Lung (tissue), 11 donors: ENCODE measurements at regions not wholly inside any gene's neighbourhood (a gene's known extent, or its start where the extent isn't known, plus 50 kb on each side); places are given as distances from the start of the nearest gene placed in this dataset.

Source experiments
- ATAC-seq: fragments of 200-7000 bp; cut with Tn5 transposase; one replicate; pipeline ENCODE4 v1.9.1; 2020; ENCODE audit warnings: moderate number of reproducible peaks; ENCODE audit not compliant: insufficient read depth, low FRiP score
- DNase-seq, 3 donors: peaks; one replicate each; pipeline ENCODE4 v3.0.0-alpha.2; 2013 to 2017
- H3K27ac ChIP-seq, 2 donors: one replicate each; pipeline ENCODE4 v1.5.1; 2013; ENCODE audit warnings: mild to moderate bottlenecking in 2 of 2, moderate library complexity in 2 of 2, control low read depth in 1 of 2, inconsistent platforms in 1 of 2, low read depth in 1 of 2, low read length in 1 of 2
- H3K27me3 ChIP-seq, 3 donors: one replicate each; pipeline ENCODE4 v1.5.1; 2013; ENCODE audit warnings: low read length in 2 of 3; ENCODE audit not compliant: control insufficient read depth in 3 of 3, insufficient read depth in 3 of 3
- H3K36me3 ChIP-seq, 4 donors: one replicate each; pipeline ENCODE4 v1.5.1; 2013; ENCODE audit warnings: low read length in 4 of 4, mild to moderate bottlenecking in 1 of 4, moderate library complexity in 1 of 4; ENCODE audit not compliant: control insufficient read depth in 4 of 4, insufficient read depth in 4 of 4
- H3K4me1 ChIP-seq, 5 donors: one replicate each; pipeline ENCODE4 v1.5.1; 2013; ENCODE audit warnings: low read length in 5 of 5, mild to moderate bottlenecking in 2 of 5, moderate library complexity in 1 of 5; ENCODE audit not compliant: control insufficient read depth in 5 of 5, insufficient read depth in 5 of 5
- H3K4me3 ChIP-seq: one replicate; pipeline ENCODE4 v1.5.1; 2013; ENCODE audit warnings: mild to moderate bottlenecking, control low read depth, moderate library complexity
- H3K9ac ChIP-seq, 2 donors: one replicate each; pipeline ENCODE4 v1.5.1; 2013; ENCODE audit warnings: low read length in 2 of 2, control low read depth in 1 of 2; ENCODE audit not compliant: insufficient read depth in 1 of 2
- H3K9me3 ChIP-seq, 4 donors: one replicate each; pipeline ENCODE4 v1.5.1; 2013; ENCODE audit warnings: low read length in 3 of 4, mild to moderate bottlenecking in 1 of 4, moderate library complexity in 1 of 4; ENCODE audit not compliant: control insufficient read depth in 4 of 4, insufficient read depth in 3 of 4
- WGBS, 2 donors: extraction: QIAGEN DNeasy Blood & Tissue Kit; methylation state at CpG; one replicate each; pipeline ENCODE4 v1.1.7; 2013; 5-methylcytosine and 5-hydroxymethylcytosine counted together
- TF ChIP-seq, protein P1 (sequence below): IDR thresholded peaks from 2 replicates; pipeline ENCODE4 v1.5.1; 2012; ENCODE audit warnings: mild to moderate bottlenecking; ENCODE audit errors: control extremely low read depth, extremely low read depth
- donor health status: control.
- donor health status: control.
- donor health status: Bipolar disorder and iron deficiency.
- donor health status: healthy.
- donor health status: DM: yes; HTN: yes; CAD: no.

DNA sequence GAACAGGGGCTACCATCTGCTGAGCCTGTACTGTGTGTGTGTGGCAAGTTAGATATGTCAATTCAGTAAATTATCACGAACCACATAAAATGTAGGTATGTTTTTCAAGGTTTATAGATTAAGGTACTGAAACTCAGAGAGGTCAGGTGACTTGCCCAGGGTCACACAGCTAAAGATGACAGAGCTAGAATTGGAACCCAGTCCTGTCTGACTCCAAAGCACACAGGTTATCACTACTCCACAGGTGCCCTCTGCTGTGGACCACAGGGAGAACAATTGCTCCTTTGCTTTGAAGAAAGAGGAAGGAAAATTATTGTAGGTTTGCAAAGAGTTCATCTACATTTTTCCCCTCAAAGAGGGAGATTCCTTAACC, 229.7 kb upstream of the AGAP1 start:
- H3K9ac ChIP-seq, result no peak overlapping the region
- H3K4me1 ChIP-seq, result peaks cover 0 to 57% (median 17%) of the 10 kb centered on the region in 5 donors
- WGBS, 2 donors, result 84 to 90% methylated on average over 1 of the region's 1 CpG
- ATAC-seq, result no peak
- H3K36me3 ChIP-seq, result no peaks in the 10 kb centered on the region
- peak overlapping the region in 1 of 2 donors; percentile 34 for H3K27ac ChIP-seq
- H3K9me3 ChIP-seq, result no peaks in the 10 kb centered on the region
- H3K4me3 ChIP-seq, result no peak overlapping the region
- TF ChIP-seq, protein P1, sequence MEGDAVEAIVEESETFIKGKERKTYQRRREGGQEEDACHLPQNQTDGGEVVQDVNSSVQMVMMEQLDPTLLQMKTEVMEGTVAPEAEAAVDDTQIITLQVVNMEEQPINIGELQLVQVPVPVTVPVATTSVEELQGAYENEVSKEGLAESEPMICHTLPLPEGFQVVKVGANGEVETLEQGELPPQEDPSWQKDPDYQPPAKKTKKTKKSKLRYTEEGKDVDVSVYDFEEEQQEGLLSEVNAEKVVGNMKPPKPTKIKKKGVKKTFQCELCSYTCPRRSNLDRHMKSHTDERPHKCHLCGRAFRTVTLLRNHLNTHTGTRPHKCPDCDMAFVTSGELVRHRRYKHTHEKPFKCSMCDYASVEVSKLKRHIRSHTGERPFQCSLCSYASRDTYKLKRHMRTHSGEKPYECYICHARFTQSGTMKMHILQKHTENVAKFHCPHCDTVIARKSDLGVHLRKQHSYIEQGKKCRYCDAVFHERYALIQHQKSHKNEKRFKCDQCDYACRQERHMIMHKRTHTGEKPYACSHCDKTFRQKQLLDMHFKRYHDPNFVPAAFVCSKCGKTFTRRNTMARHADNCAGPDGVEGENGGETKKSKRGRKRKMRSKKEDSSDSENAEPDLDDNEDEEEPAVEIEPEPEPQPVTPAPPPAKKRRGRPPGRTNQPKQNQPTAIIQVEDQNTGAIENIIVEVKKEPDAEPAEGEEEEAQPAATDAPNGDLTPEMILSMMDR, result no peak
- H3K27me3 ChIP-seq, result no peaks in the 10 kb centered on the region
- no peak for DNase-seq

DNA sequence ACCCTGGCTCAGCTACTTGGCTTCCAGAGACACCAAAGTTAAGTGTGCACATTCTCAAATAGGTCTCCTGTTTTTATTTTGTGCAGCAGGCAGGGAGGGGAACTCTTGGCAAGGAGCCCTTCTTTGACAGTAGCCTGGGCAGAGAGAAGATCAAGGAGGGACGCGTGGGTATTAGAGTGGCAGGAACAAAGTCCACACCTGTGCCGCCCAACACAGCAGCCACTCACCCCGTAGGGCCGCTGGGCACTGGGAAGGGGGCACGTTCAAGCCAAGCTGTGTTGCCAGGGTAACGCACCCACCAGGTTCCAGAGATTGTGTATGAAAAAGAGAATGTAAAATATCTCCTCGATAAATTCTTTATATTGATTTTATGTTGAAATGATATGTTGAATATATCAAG, 229.3 kb upstream of the AGAP1 start:
- ATAC-seq (no peak), DNase-seq (peak in 2 of 3 donors; percentile 24 to 37)
- WGBS, 2 donors, result 74 to 88% methylated on average over 8 of the region's 8 CpGs
- H3K27ac ChIP-seq, result no peak overlapping the region
- H3K4me3 ChIP-seq, result no peak overlapping the region
- H3K27me3 ChIP-seq, result no peaks in the 10 kb centered on the region
- no peak overlapping the region for H3K9ac ChIP-seq
- H3K4me1 ChIP-seq, result peaks cover 0 to 57% (median 17%) of the 10 kb centered on the region in 5 donors
- no peaks in the 10 kb centered on the region for H3K9me3 ChIP-seq
- TF ChIP-seq, protein P1, result no peak
- H3K36me3 ChIP-seq, result no peaks in the 10 kb centered on the region

DNA sequence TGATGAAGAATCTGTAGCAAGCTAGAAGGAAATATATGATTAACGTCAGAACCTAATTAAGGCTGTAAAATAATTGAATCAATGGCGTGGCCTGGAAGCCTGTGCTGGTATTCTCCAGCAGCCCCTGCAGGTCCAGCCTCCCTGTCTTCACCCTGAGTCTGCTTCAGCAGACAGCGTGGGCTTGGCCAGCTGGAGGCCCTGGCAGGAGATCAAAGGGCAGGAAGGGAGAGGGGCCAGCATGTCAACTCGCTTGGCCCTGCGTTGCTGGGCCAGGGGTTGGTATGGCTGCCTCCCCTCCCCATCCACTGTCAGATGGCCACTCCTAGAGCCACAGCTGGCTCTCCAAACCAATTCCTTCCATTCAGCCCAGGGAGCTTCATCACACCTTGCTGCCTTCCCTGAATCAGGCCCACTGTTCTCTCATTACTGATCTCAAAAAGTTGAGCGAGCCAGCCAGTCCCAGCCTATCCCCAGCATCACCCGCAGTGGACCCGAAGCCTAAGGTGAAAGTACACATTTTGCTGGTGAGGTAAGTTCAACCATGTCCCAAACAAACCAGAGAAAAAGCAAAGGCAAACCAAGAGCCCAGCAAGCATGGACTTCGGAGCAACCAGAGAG, 228.4 kb upstream of the AGAP1 start:
- 74 to 75% methylated on average over 9 of the region's 9 CpGs for WGBS, 2 donors
- Histone ChIP-seq H3K4me3 (no peak overlapping the region), H3K36me3 (no peaks in the 10 kb centered on the region), H3K27ac (no peak overlapping the region), H3K27me3 (no peaks in the 10 kb centered on the region), H3K9me3 (no peaks in the 10 kb centered on the region), H3K9ac (no peak overlapping the region), H3K4me1 (peaks cover 0 to 57% (median 17%) of the 10 kb centered on the region in 5 donors)
- DNase-seq (peak; percentile 71 to 79 (median 78)), ATAC-seq (no peak)
- TF ChIP-seq, protein P1, result no peak

DNA sequence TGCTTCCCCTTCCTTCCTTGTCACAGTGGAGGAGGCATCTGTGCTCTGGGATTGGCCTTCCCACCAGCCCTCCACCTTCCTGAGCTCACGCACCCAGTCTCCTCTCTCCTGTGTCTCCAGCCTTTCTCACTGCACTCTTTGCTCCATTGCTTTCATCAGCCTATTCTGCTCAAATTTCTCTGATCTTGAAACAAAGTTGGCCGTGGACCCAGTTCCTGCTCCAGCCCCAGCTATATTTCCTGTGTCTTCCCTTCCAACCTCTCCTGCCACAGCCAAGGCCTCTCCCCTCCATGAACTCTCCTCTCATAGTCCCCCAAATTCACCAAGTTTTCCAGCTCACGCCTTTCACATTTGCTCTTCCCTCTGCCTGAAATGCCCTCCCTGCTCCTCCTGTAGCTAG, 226.6 kb upstream of the AGAP1 start:
- peak in 2 of 3 donors; percentile 43 to 80 for DNase-seq
- Histone ChIP-seq H3K36me3 (no peaks in the 10 kb centered on the region), H3K4me3 (no peak overlapping the region), H3K27me3 (no peaks in the 10 kb centered on the region), H3K27ac (peak overlapping the region in 1 of 2 donors; percentile 20), H3K9me3 (no peaks in the 10 kb centered on the region), H3K9ac (no peak overlapping the region), H3K4me1 (peaks cover 0 to 57% (median 17%) of the 10 kb centered on the region in 5 donors)
- 64 to 65% methylated on average over 3 of the region's 3 CpGs for WGBS, 2 donors
- ATAC-seq, result no peak
- TF ChIP-seq, protein P1, result no peak
